ENCODE measurements at regions not wholly inside any gene's neighbourhood (a gene's known extent, or its start where the extent isn't known, plus 50 kb on each side); places are given as distances from the start of the nearest gene placed in this dataset.

GRCh38 chr21:15355066-15355465 lies 290.3 kb upstream of the NRIP1 start:
- DNase-seq (ENCODE audit: low spot score), result no peak
- 72% methylated on average over 6 of the region's 6 CpGs for WGBS (ENCODE audit: low lambda C conversion rate)
- in situ Hi-C loops (cut with HindIII; ENCODE audit: extremely low pct_ligation_motif_present, low pct_unique_long_range_greater_than_20kb), result no loop called here
- H3K9ac ChIP-seq (ENCODE audit: insufficient read depth, low read depth, low read length), result no peak overlapping the region
- H3K4me1 ChIP-seq (ENCODE audit: insufficient read depth, low read length), result peaks cover 27% of the 10 kb centered on the region
- intact Hi-C loops (cut with micrococcal nuclease; ENCODE audit: unreplicated experiment), result no loop called here
- BruUV-seq (replicated peaks), result no TSS peak
- ChIA-PET POLR2A (no interaction called here), CTCF (ENCODE audit: low intra/inter-chr PET ratio, low total read pairs) (no interaction called here)
- H3K4me3 ChIP-seq (replicated peaks in 1 of 3; ENCODE audit: insufficient read depth in 1 of 3, low read depth in 2 of 3, low read length in 3 of 3), result no peak overlapping the region
- no peak for FAIRE-seq
- H3K4me2 ChIP-seq (ENCODE audit: low read depth, low read length), result no peak overlapping the region
- no peaks in the 10 kb centered on the region for H3K9me3 ChIP-seq (ENCODE audit: low read length)
- H4K20me1 ChIP-seq (ENCODE audit: insufficient read depth, low read length), result no peaks in the 10 kb centered on the region
- no peak overlapping the region for H2AFZ ChIP-seq (ENCODE audit: low read length)
- H3K27ac ChIP-seq (ENCODE audit: extremely low read length, insufficient read depth, low read length), result no peak overlapping the region
- no peaks in the 10 kb centered on the region for H3K27me3 ChIP-seq (ENCODE audit: control insufficient read depth in 1 of 2, insufficient read depth in 2 of 2, low read length in 2 of 2)
- ATAC-seq, result no peak
- no peaks in the 10 kb centered on the region for H3K36me3 ChIP-seq (replicated peaks in 1 of 2; ENCODE audit: control insufficient read depth in 1 of 2, insufficient read depth in 2 of 2, low read length in 2 of 2)
- TF ChIP-seq ZNF460 (CRISPR knock-in tag; IDR thresholded peaks at IDR 0.05; ENCODE audit: borderline replicate concordance) (no peak), PHF5A (CRISPR knock-in tag; IDR thresholded peaks at IDR 0.05; ENCODE audit: low read depth, unreplicated experiment) (no peak), REPIN1 (CRISPR knock-in tag; IDR thresholded peaks at IDR 0.05; ENCODE audit: borderline replicate concordance, low read depth) (no peak), ZNF841 (CRISPR knock-in tag; IDR thresholded peaks at IDR 0.05; ENCODE audit: borderline replicate concordance) (no peak), ZBTB20 (CRISPR knock-in tag; IDR thresholded peaks at IDR 0.05; ENCODE audit: borderline replicate concordance, low read depth) (no peak), SIN3A (IDR thresholded peaks at IDR 0.05; ENCODE audit: borderline replicate concordance, low read depth, low read length) (no peak), ZNF549 (CRISPR knock-in tag; IDR thresholded peaks at IDR 0.05) (no peak), BRD4 (CRISPR knock-in tag; IDR thresholded peaks at IDR 0.05) (no peak), ZNF10 (CRISPR knock-in tag; IDR thresholded peaks at IDR 0.05; ENCODE audit: borderline replicate concordance, low read depth) (no peak), ZNF629 (CRISPR knock-in tag; conservative IDR thresholded peaks at IDR 0.05) (no peak), ZNF605 (CRISPR knock-in tag; IDR thresholded peaks at IDR 0.05) (no peak), ZFP62 (CRISPR knock-in tag; IDR thresholded peaks at IDR 0.05) (no peak), CC2D1A (CRISPR knock-in tag; IDR thresholded peaks at IDR 0.05) (no peak), THAP11 (CRISPR knock-in tag; IDR thresholded peaks at IDR 0.05) (no peak), CAMTA2 (CRISPR knock-in tag; IDR thresholded peaks at IDR 0.05; ENCODE audit: borderline replicate concordance) (no peak), ZNF430 (CRISPR knock-in tag; IDR thresholded peaks at IDR 0.05) (no peak), NR2F1 (CRISPR knock-in tag; IDR thresholded peaks at IDR 0.05) (no peak), ZSCAN20 (CRISPR knock-in tag; IDR thresholded peaks at IDR 0.05; ENCODE audit: borderline replicate concordance) (no peak)
- H3K79me2 ChIP-seq (ENCODE audit: insufficient read depth, low read length), result no peaks in the 10 kb centered on the region
